ENCODE measurements at regions not wholly inside any gene's neighbourhood (a gene's known extent, or its start where the extent isn't known, plus 50 kb on each side); places are given as distances from the start of the nearest gene placed in this dataset.

GRCh38 chr11:39586036-39586435, 1873.4 kb downstream of the LRRC4C start:
- TF ChIP-seq CTCF (IDR thresholded peaks at IDR 0.05) (no peak), POLR2A (IDR thresholded peaks at IDR 0.05) (no peak)
